ENCODE measurements at regions not wholly inside any gene's neighbourhood (a gene's known extent, or its start where the extent isn't known, plus 50 kb on each side); places are given as distances from the start of the nearest gene placed in this dataset.

GRCh38 chr4:156594624-156595023 is 377.0 kb downstream of the PDGFC start:
- no peak for DNase-seq (ENCODE audit: low spot score)

- DNase-seq (ENCODE audit: low spot score), result no peak
These were observed 378.1 kb downstream of the PDGFC start for GRCh38 chr4:156593464-156593863.

GRCh38 chr4:156591679-156592078 is 379.9 kb downstream of the PDGFC start:
- no peak for DNase-seq (ENCODE audit: low spot score)

DNA sequence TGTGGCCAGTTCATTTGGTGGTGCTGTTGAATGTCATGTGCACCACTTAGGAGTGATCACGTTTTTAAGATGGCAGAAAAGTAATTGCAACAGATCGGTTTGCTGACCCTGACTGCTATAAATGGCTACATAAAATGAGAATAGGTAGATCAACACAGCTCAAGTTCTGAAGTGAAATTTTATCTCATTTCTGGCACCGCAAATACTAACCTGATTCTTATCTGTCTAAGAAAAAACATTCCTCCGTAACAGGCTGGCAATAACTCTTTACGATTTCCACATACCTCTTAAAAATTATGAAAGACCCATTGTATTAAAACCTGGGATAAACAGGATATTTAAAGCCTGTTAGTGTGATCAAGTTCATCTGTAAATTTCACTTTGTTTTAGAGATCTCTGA is 387.5 kb downstream of the PDGFC start:
- no peak for DNase-seq (ENCODE audit: low spot score)

GRCh38 chr4:156583265-156583664 is 388.3 kb downstream of the PDGFC start:
- no peak for DNase-seq (ENCODE audit: low spot score)

GRCh38 chr4:156581282-156582063 is 390.1 kb downstream of the PDGFC start:
- no peak for DNase-seq (ENCODE audit: low spot score)

- no peak for DNase-seq (ENCODE audit: low spot score)
These were observed 392.9 kb downstream of the PDGFC start for GRCh38 chr4:156578713-156579112.

DNA sequence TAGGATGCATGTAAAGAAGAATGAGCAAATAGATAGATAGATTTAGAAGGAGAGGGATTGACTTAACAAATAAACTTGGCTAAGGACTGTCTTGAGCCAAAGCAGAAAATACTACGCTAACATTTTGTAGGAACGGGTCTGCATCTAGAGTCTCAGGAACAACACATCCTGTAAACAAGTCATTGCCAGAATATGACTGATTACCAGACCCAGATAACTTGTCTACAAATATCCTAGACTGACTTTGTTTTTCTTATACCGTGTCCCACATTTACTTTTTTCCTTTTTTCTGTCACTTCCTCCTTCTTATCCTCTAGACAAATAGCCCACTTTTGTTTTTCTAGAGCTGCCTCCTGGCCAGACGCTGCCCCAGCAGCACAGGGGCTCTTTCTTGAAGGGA is 393.6 kb downstream of the PDGFC start:
- no peak for DNase-seq (ENCODE audit: low spot score)

GRCh38 chr4:156576946-156577345 is 394.7 kb downstream of the PDGFC start:
- DNase-seq (ENCODE audit: low spot score), result no peak

GRCh38 chr4:156575430-156576073 is 396.0 kb downstream of the PDGFC start:
- no peak for DNase-seq (ENCODE audit: low spot score)

GRCh38 chr4:156571146-156571545 is 400.5 kb downstream of the PDGFC start:
- DNase-seq (ENCODE audit: low spot score), result no peak

DNA sequence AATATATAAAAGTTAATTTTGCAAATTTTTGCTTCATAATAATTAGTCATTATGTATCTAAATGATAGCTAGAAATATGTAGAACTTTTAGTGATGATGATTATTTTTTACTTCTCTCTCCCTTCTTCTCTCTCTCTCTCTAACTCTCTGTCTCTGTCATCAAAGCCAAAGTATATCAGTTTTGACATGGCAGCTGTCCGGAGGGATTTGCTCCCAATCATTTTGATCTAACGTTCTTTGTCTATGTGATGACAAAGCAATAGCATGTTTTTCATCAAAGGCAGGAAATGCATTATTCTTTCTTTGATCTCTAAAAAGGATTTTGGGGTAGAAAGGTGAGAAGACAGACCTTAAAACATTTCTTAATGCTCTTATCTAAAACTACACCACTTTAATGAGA is 402.1 kb downstream of the PDGFC start:
- DNase-seq (ENCODE audit: low spot score), result no peak

DNA sequence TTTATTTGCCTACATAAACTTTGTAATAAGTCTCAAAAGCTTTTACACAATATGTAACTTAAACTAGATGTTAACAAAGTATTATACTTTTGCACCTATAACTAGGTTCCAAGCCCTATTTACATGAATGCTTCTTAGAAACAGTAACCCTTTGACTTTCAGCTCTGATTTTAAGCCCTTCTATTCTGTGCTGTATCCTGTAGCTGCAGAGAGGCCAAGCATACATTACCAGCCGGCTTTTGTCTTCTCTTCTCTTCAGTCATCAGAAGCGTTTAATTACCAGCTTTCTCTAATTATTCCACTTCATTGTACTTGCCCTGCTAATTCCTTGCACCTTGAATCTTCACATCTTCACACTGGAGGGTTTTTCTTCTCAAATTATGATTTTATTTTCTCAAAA is 403.1 kb downstream of the PDGFC start:
- no peak for DNase-seq (ENCODE audit: low spot score)

- DNase-seq (ENCODE audit: low spot score), result no peak
These were observed 403.6 kb downstream of the PDGFC start for GRCh38 chr4:156568041-156568440.

- DNase-seq (ENCODE audit: low spot score), result no peak
These were observed 410.9 kb downstream of the PDGFC start for GRCh38 chr4:156560701-156561100.

GRCh38 chr4:156559346-156559745 is 412.3 kb downstream of the PDGFC start:
- DNase-seq (ENCODE audit: low spot score), result no peak

DNA sequence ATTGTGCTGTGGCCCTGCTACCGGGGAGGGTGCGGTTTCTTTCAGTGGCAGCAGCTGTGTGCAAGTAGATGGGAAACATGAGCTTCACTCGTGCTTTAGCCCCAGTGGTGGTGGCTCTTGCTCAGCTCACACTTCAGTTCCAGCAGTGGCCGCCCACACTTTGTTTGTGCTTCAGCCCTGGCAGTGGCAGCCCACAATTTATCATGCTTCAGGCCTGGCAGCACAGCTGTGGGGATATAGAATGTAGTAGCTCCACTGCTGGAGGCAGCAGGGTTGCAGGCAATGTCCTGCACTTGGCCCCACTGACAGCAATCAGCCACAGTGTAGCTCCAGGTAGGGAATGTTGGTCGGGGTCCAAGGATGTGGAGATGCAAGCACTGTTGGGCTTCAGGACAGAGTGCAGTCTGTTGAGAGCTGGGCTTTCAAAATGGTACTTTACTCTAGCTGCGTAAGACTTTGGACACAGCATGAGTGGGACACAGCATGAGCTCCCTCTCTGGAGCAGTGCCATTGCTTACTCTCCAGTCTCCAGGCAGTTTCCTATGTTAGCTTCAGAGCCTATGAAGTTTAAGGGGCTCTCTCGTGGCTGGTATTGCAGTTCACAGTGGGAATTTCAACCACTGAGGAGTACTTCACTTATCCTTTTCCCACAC is 413.1 kb downstream of the PDGFC start:
- no peak for DNase-seq (ENCODE audit: low spot score)

DNA sequence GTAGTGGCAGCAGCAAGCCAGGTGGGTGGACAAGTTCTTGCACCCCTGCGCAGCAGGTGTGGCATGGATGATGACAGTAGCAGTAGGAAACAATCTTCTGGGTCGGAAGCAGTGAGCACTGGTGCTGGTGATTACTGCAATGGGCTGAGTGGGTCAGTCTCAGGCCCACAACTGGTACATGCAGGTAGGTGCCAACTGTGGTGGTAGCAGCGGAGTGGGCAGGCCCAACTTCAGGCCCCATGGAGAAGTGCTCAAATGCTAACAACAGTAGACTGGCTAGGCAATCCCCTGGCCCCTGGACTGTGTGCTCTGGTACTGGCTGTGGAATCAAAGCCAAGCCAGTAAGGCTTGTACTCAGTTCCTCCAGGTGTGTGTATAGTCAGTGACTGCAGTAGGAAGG is 413.7 kb downstream of the PDGFC start:
- DNase-seq (ENCODE audit: low spot score), result no peak

- no peak for DNase-seq (ENCODE audit: low spot score)
These were observed 415.3 kb downstream of the PDGFC start for GRCh38 chr4:156556336-156556735.

DNA sequence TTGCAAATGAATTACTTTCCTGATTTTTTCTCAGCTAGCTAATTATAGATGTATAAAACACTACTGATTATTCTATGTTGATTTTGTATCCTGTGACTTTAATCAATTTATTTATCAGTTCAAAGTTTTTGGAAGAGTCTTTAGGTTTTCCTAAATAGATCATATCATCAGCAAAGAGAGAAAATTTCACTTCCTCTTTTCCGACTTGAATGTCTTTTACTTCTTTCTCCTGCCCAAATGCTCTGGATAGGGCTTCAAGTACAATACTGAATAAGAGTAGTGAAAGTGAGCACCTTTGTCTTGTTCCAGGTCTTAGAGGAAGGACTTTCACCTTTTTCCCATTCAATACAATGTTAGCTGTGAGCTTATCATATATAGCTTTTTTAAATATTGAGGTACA is 417.9 kb downstream of the PDGFC start:
- no peak for DNase-seq (ENCODE audit: low spot score)

DNA sequence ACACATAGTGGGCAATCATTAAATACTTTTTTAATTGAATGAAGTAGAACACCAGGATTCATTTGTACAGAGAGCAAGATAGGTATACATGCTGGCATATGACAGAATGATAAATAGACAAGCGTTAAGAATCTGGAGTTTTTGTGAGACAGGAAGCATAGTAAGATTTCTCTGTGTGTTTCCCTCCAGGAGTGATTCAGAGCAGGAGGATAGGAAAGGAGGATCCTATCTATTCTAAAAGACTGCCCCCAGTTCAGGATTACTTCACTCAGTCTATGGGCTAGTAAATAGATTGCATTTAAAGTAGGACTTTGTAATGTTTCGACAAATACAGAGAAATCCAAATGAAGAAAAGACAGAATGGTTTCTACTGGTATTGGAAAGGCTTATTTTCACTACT is 423.7 kb downstream of the PDGFC start:
- DNase-seq (ENCODE audit: low spot score), result no peak

GRCh38 chr4:156547439-156547838 is 424.2 kb downstream of the PDGFC start:
- DNase-seq (ENCODE audit: low spot score), result no peak
